GM06990 (cell line): ENCODE measurements at regions not wholly inside any gene's neighbourhood (a gene's known extent, or its start where the extent isn't known, plus 50 kb on each side); places are given as distances from the start of the nearest gene placed in this dataset.

ENCODE experiments used
- DNase-seq: peaks from one replicate; pipeline ENCODE4 v3.0.0-alpha.2; 2011; ENCODE audit not compliant: insufficient read length; ENCODE audit errors: extremely low read depth
- H3K27me3 ChIP-seq: replicated peaks from 2 replicates; pipeline ENCODE4 v1.6.0; 2011; ENCODE audit warnings: low read length; ENCODE audit not compliant: control insufficient read depth, insufficient read depth
- H3K36me3 ChIP-seq: 2 replicates; pipeline ENCODE4 v1.5.1; 2011; ENCODE audit warnings: low read length; ENCODE audit not compliant: control insufficient read depth, insufficient read depth
- H3K4me3 ChIP-seq: replicated peaks from 2 replicates; pipeline ENCODE4 v1.5.1; 2011; ENCODE audit warnings: low read depth, mild to moderate bottlenecking, control low read depth, low read length
- CTCF ChIP-seq: IDR thresholded peaks from 2 replicates; pipeline ENCODE4 v1.5.1; 2011; ENCODE audit warnings: low read length, control low read depth, mild to moderate bottlenecking, inconsistent platforms; ENCODE audit not compliant: insufficient read depth, poor library complexity, severe bottlenecking

DNA sequence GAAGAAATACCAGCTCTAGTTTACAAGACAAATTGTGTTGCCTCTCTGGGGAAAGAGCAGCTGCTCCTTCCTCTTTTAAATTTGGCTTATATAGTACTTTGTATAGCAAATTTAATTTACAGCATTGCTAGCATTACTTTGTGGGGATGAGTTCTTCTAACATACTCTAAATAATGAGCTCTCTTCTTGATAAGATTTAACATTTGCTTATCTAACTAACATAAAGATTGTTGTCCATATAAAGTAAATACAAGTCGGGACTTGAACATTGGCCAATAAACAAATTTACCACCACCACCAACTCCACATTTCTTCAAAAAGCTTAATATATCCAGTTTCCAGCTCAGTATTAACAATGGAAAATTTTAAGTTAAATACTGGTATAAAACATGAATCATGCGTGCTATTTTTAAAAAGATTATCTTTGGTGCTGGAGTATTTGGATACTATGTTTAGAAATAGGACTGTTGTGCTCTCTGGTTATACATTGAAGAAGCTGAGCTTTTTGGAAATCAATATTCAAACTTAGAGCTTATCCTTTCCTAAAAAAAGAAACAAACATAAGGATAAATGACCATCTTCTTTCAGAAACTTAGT, 1146.9 kb upstream of the GJE1 start:
- Histone ChIP-seq H3K27me3 (no peaks in the 10 kb centered on the region), H3K36me3 (no peaks in the 10 kb centered on the region), H3K4me3 (no peak overlapping the region)
- DNase-seq: no peak
- TF ChIP-seq CTCF: no peak

- H3K4me3 ChIP-seq: no peak overlapping the region
- H3K36me3 ChIP-seq: no peaks in the 10 kb centered on the region
- no peak for TF ChIP-seq CTCF
- DNase-seq: no peak
- H3K27me3 ChIP-seq: no peaks in the 10 kb centered on the region
Measured at GRCh38 chr6:140980265-140980887, 1152.3 kb upstream of the GJE1 start.

DNA sequence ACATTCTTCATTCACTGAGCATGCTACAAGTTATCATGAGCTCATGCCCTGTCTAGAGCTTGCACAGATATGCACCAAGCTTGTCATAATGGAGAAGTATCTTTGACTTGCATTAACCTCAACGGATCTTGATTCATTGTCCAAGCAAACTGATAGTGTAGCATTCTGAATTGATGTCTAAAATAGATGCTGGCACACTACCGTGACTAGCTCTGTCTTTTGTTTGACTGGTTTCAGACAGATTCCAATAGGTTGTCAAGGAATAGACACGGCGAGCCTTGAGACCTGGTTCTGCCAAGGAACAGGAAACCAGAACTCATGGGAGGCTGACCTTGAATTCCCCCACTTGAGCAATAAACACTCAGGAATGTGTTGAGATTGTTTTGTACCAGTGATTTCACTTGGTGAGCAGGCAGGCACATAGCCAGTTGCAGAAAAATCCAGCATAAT, 1153.1 kb upstream of the GJE1 start:
- TF ChIP-seq CTCF: no peak
- Histone ChIP-seq H3K4me3 (no peak overlapping the region), H3K36me3 (no peaks in the 10 kb centered on the region), H3K27me3 (no peaks in the 10 kb centered on the region)
- DNase-seq: no peak

DNA sequence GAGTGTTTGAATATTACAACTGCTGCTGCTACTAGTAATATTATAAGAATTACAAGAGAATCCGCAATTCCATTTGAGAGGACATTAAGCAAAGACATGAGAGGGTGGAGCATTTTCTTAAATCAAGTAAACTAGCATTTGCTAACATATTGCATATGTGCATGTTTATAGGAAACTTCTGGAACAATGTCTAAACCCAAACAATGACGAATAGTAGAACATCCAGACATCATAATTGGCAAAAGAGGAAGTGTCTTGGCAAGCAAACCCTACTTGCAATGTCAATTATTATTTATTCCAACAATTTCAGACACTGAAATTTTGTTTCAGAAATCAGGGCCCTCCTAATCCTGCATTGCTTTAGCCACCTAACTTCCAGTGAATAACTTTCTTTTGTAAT, 1155.3 kb upstream of the GJE1 start:
- Histone ChIP-seq H3K36me3 (no peaks in the 10 kb centered on the region), H3K4me3 (no peak overlapping the region), H3K27me3 (no peaks in the 10 kb centered on the region)
- TF ChIP-seq CTCF: no peak
- DNase-seq: no peak

DNA sequence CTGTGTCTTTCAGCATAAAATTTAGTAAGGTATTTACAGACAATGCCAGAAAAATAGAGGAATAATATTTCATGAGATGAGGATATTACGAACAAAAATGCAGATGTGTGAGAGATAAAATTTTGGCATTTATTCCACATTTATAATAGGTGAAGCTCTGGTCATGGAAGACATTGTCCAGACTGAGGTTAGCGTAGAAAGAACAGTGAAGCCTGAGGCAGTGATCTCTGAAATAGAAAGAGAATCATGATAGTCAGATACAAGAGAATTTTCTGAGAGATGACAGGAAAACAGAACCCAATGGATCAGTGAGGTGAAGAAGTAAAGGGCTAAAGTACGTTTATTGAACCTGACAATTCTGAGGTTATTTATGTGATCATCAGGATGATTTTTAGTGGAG, 1155.9 kb upstream of the GJE1 start:
- no peak for DNase-seq
- no peak for TF ChIP-seq CTCF
- Histone ChIP-seq H3K36me3 (no peaks in the 10 kb centered on the region), H3K27me3 (no peaks in the 10 kb centered on the region), H3K4me3 (no peak overlapping the region)
